H1 (cell line): ENCODE measurements at regions not wholly inside any gene's neighbourhood (a gene's known extent, or its start where the extent isn't known, plus 50 kb on each side); places are given as distances from the start of the nearest gene placed in this dataset.

Experiments used
- KDM5A ChIP-seq: fragments of 200-600 bp; IDR thresholded peaks from 2 replicates; pipeline ENCODE4 v1.7.1; 2012; ENCODE audit warnings: mild to moderate bottlenecking, low read length, inconsistent platforms, mixed read lengths
- TF ChIP-seq, protein P1 (sequence below), 3 experiments: IDR thresholded peaks; 1 replicate in 2 of 3; 2 replicates in 1 of 3; pipeline versions ENCODE4 v1.5.1 to v1.6.1; 2011; ENCODE audit warnings: low read length in 3 of 3, mild to moderate bottlenecking in 3 of 3, inconsistent platforms in 2 of 3, low read depth in 1 of 3, moderate library complexity in 1 of 3; ENCODE audit not compliant: insufficient read depth in 1 of 3; ENCODE audit errors: control extremely low read depth in 1 of 3

DNA sequence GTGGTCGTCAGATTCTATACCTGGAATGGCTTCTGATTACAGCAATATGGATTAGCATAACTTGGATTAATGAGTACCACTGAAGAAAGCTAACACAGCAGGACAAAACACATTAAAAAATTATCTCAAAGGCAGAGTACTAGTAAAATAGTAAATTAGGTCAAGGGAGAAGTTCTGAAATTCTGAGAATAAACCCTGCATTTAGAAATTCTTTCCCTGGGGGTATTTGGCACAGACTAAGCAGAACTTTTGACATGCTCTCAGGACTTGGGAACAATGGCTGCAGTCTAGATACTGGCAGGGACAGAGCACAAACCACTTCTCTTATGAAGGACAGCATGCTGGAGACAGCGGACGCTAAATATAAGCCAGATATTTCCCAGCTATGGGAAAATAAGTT, 85.6 kb upstream of the GRIA4 start:
- TF ChIP-seq KDM5A = no peak
- TF ChIP-seq, protein P1, sequence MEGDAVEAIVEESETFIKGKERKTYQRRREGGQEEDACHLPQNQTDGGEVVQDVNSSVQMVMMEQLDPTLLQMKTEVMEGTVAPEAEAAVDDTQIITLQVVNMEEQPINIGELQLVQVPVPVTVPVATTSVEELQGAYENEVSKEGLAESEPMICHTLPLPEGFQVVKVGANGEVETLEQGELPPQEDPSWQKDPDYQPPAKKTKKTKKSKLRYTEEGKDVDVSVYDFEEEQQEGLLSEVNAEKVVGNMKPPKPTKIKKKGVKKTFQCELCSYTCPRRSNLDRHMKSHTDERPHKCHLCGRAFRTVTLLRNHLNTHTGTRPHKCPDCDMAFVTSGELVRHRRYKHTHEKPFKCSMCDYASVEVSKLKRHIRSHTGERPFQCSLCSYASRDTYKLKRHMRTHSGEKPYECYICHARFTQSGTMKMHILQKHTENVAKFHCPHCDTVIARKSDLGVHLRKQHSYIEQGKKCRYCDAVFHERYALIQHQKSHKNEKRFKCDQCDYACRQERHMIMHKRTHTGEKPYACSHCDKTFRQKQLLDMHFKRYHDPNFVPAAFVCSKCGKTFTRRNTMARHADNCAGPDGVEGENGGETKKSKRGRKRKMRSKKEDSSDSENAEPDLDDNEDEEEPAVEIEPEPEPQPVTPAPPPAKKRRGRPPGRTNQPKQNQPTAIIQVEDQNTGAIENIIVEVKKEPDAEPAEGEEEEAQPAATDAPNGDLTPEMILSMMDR (IDR thresholded peaks at IDR 0.05; ENCODE audit: control extremely low read depth in 1 of 3, insufficient read depth in 1 of 3, low read depth in 1 of 3, low read length in 3 of 3) = no peak
